GM10266 (cell line): ENCODE measurements at regions not wholly inside any gene's neighbourhood (a gene's known extent, or its start where the extent isn't known, plus 50 kb on each side); places are given as distances from the start of the nearest gene placed in this dataset.

Source experiments
- DNase-seq: peaks from one replicate; pipeline ENCODE4 v3.0.0; 2012; ENCODE audit errors: extremely low spot score
- CTCF ChIP-seq: IDR thresholded peaks from 2 replicates; pipeline ENCODE4 v1.5.1; 2012; ENCODE audit warnings: mild to moderate bottlenecking, low read depth; ENCODE audit not compliant: control insufficient read depth, insufficient read depth; ENCODE audit errors: missing control alignments

DNA sequence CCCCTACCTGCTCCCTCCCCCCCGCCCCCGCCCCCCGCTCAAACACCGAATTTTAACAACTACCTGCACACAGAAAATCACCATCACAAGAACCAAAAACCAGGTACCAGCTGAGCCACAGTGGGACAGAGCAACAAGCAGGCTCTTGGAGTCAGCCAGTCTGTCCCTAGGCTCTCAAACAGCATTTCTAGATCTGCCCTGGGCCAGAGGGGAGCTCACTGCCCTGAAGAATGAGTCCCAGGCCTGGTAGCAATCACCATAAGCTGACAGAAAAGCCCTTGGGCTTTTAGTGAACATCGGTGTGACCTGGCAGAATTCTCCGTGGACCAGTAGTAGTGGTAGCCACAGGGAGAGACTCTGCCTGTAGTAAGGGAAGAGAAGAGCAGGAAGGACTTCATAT, 58.3 kb downstream of the C11orf87 start:
- DNase-seq: no peak

DNA sequence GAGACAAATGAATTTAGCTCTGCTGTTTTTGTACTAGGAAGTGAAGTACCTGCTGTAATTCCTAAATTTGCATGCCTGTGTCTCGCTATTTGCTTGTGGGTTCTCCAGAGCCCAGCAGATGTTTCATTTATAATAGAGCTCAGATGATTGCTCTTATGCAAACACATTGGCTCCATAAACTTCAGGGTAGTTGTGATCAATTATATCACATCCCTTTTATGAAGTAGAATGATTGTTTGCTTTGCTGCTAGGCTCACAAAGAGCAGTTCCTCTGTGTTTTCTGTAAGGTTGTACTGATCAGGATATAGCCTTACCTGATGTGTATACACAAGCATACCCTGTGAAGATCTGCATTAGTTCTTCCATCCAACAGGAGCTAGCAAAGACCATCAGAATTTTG, 64.1 kb downstream of the C11orf87 start:
- DNase-seq: no peak
- no peak for TF ChIP-seq CTCF

More for the DNA sequence above, 58.3 kb downstream of the C11orf87 start:
- TF ChIP-seq CTCF: no peak

DNA sequence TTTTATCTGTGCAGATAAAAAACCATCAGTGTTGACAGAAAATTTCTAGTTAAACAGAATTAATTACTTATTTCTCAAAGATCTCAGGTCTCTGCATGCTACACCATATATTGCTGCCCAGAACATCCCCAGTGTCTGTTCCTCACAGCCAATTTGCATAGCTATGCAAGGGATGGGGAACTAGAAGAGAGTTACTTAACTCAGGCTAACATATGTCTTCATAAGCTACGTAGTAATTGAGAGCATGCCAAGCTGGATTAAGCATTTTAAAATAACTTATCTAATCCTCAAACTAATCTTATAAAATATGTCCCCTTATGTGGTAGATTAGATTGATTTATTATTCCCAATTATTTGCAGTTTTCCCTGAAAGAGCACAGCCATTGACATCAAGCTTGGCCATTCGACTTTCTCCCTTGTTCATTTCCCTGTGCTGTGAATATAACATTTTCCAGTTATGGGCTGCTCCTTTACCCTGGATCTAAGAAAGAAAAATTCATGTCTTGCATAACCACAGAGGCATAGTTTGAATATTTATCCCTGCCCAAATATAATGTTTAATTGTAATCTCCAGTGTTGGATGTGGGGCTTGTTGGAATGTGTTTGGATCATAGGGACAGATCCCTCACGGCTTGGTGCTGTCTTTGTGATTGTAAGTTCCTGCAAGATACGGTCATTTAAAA, 69.1 kb downstream of the C11orf87 start:
- DNase-seq: no peak
- TF ChIP-seq CTCF: no peak

DNA sequence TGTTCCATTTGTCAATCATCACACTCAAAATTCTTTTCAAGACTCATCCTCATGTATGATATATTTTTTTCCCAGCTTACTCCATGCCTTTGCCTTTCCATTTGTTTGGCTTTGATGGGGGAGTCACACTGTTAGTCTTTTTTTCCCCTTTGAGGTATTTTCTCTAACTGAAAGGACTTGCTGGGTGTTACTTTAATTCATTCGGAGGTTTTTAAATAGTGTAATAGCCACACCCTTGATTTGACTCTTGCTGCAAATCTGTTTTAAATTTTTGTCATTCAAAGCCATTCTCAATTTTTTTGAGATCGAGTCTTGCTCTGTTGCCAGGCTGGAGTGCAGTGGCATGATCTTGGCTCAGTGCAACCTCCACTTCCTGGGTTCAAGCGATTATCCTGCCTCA, 84.1 kb downstream of the C11orf87 start:
- TF ChIP-seq CTCF: no peak
- no peak for DNase-seq

DNA sequence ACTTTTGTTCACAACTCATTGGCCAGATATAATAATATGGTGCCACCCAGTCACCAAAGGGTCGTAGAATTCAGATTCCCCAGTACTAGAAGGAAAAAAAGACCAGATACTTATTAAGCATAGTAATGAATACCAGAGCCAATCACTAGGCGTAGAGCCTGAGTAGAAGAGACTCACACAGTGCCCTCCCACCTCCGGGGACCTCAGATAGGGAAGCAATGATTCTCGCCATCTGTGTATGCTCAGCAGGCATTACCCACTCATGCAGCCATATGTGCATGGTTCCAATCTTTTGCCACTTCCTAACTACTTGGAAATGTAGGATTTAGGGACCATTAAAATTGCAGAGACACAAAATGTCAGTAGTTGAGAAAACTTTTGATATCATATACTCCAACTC, 85.3 kb downstream of the C11orf87 start:
- no peak for DNase-seq
- TF ChIP-seq CTCF: no peak

DNA sequence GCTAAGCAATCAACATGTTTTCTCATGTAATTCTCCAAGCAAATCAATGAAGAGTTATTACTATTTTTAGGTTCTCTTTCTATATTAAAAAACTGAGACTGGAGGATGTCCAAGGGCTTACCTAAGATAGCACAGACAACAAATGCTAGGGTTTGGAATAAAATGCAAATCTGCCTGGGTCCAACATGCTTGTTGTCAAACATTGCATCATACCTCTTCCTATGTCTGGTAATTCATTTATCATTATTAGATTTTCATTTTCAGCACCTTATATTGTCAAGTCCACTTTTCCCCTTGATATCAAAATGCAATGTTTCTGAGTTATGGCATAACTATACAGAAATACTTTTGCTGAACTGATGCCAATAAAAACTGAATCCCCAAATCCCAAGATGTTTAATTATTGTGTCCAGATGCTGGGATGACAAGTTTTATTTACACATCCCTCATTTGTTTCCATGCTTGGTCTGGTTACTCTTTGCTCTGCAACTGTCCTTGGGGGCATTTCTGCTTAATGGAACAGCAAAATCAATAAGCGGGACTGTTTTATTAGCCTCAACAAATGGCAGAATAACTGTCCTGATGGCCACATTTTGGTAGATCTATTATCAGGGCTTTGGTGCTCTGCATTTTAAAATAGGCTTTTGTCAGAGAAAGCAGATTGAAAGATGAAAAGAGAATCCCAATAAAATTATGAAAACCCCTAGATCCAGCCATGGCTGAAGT, 86.0 kb downstream of the C11orf87 start:
- no peak for TF ChIP-seq CTCF
- no peak for DNase-seq

DNA sequence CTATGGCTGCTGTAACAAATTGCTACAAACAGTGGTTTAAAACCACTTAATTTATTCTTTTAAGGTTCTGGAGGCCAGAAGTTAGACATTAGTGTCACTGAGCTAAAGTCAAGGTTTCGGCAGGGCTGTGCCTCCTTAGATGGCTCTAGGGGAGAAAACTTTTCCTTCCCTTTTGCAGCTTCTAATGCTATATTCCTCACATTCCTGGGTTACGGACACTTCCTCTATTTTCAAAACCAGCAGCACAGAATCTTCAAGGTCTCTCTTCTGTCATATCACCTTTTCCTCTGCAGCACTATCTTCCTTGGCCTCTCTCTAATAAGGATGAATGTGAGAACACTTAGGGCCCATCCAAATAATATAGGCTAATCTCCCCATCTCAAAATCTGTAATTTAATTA, 87.0 kb downstream of the C11orf87 start:
- no peak for TF ChIP-seq CTCF
- no peak for DNase-seq
